ENCODE measurements at regions not wholly inside any gene's neighbourhood (a gene's known extent, or its start where the extent isn't known, plus 50 kb on each side); places are given as distances from the start of the nearest gene placed in this dataset.
"Not testable (repeated sequence)": the region's sequence is repeated elsewhere in the genome, so short reads cannot be mapped to it uniquely, and the experiment has no call there.

- peak in 1 of 2 donors; percentile 63 for DNase-seq
- intact Hi-C loops (cut with DNase I; ENCODE audit: low total_unique reads): no loop called here
- peaks cover 0 to 5% (median 0%) of the 10 kb centered on the region in 3 donors for H3K9me3 ChIP-seq
Observed at GRCh38 chr14:104306450-104307040, 168.2 kb downstream of the KIF26A start.

GRCh38 chr14:104307246-104307626 is 168.8 kb downstream of the KIF26A start:
- intact Hi-C loops (cut with DNase I; ENCODE audit: low total_unique reads): no loop called here
- Histone ChIP-seq H3K27ac (no peak overlapping the region), H3K4me1 (no peaks in the 10 kb centered on the region), H3K36me3 (no peaks in the 10 kb centered on the region), H3K27me3 (peaks cover 0 to 47% of the 10 kb centered on the region in 2 donors), H3K4me3 (no peak overlapping the region), H3K9me3 (peaks cover 0 to 5% (median 0%) of the 10 kb centered on the region in 3 donors)
- DNase-seq: peak in 1 of 2 donors; percentile 59
- TF ChIP-seq CTCF (IDR thresholded peaks at IDR 0.05): no peak

More at GRCh38 chr14:104306450-104307040, 168.2 kb downstream of the KIF26A start:
- H3K4me1 ChIP-seq: no peaks in the 10 kb centered on the region
- peaks cover 0 to 47% of the 10 kb centered on the region in 2 donors for H3K27me3 ChIP-seq
- no peak overlapping the region for H3K27ac ChIP-seq
- H3K36me3 ChIP-seq: no peaks in the 10 kb centered on the region
- H3K4me3 ChIP-seq: no peak overlapping the region
- TF ChIP-seq CTCF (IDR thresholded peaks at IDR 0.05): no peak

GRCh38 chr14:104307627-104308401 is 169.4 kb downstream of the KIF26A start:
- Histone ChIP-seq H3K36me3 (no peaks in the 10 kb centered on the region), H3K4me1 (no peaks in the 10 kb centered on the region), H3K27me3 (peaks cover 0 to 45% of the 10 kb centered on the region in 2 donors), H3K9me3 (peaks cover 0 to 5% (median 0%) of the 10 kb centered on the region in 3 donors), H3K27ac (no peak overlapping the region), H3K4me3 (no peak overlapping the region)
- peak in 1 of 2 donors; percentile 55 for DNase-seq
- no peak for TF ChIP-seq CTCF (IDR thresholded peaks at IDR 0.05)
- intact Hi-C loops (cut with DNase I; ENCODE audit: low total_unique reads): no loop called here

GRCh38 chr14:104308534-104308933 is 170.1 kb downstream of the KIF26A start:
- DNase-seq; H3K27ac ChIP-seq; intact Hi-C loops (cut with DNase I; ENCODE audit: low total_unique reads); H3K4me3 ChIP-seq; H3K36me3 ChIP-seq; H3K4me1 ChIP-seq; H3K9me3 ChIP-seq: not testable (repeated sequence)
- peaks cover 0 to 43% of the 10 kb centered on the region in 2 donors for H3K27me3 ChIP-seq

GRCh38 chr14:104309657-104310369 is 171.4 kb downstream of the KIF26A start:
- H3K27me3 ChIP-seq: peaks cover 0 to 31% of the 10 kb centered on the region in 2 donors
- no peak overlapping the region for H3K27ac ChIP-seq
- no peak overlapping the region for H3K4me3 ChIP-seq
- DNase-seq: peak in 1 of 2 donors; percentile 54
- H3K9me3 ChIP-seq: peaks cover 0 to 5% (median 0%) of the 10 kb centered on the region in 3 donors
- intact Hi-C loops (cut with DNase I; ENCODE audit: low total_unique reads): no loop called here
- H3K36me3 ChIP-seq: no peaks in the 10 kb centered on the region
- no peak for TF ChIP-seq CTCF (IDR thresholded peaks at IDR 0.05)
- no peaks in the 10 kb centered on the region for H3K4me1 ChIP-seq

Measured in tibial artery (tissue), 4 donors.